GM19025 (cell line): ENCODE measurements at regions not wholly inside any gene's neighbourhood (a gene's known extent, or its start where the extent isn't known, plus 50 kb on each side); places are given as distances from the start of the nearest gene placed in this dataset.

Source experiments
- ATAC-seq: cut with Tn5 transposase; IDR thresholded peaks from one replicate; pipeline ENCODE4 v1.9.1; 2021; ENCODE audit warnings: mild to moderate bottlenecking, low read depth, moderate library complexity; ENCODE audit not compliant: unreplicated experiment

DNA sequence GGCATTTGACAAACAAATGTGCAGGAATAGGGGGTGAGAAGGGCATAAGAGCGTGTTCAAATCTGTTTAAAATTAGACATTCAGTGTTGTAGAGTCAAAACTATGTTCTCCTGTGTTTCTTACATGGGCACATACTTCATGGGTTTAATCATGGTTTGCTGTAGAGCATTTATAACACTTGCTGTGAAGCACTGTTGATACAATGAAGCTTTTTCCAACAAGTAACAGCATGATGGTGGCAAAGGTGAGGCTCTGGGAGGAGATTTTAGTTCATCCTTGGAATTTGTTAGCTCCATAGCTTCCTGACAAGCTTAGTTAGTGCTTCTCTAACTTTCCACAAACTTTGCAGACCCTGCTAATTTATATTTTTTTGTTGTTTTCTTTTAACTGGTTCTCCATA, 900.7 kb downstream of the TFAP2A start:
- no peak for ATAC-seq

- no peak for ATAC-seq
Measured at GRCh38 chr6:9511157-9511556, 903.7 kb downstream of the TFAP2A start.

GRCh38 chr6:9507136-9507895, 907.6 kb downstream of the TFAP2A start:
- no peak for ATAC-seq

- ATAC-seq, result no peak
Measured at GRCh38 chr6:9504191-9504590, 910.7 kb downstream of the TFAP2A start.

GRCh38 chr6:9503111-9503761, 911.6 kb downstream of the TFAP2A start:
- no peak for ATAC-seq

DNA sequence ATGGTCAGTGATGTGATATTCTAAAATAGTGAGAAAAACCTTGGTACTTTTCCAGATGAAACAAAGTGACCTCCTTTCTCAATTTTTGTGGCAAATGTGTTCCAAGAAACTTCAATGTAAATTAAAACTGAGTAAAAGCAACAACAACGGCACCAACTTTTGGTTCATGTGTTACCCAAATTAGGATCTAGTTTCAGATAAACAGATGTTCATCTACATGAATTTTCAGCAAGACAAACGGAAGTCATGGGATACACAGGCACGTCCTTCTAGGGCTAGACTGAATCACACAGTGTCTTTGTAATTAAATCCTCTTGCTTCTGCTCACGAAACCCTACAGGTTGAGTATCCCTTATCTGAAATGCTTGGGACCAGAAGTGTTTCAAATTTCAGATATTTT, 915.2 kb downstream of the TFAP2A start:
- ATAC-seq, result no peak

GRCh38 chr6:9496837-9497236, 918.0 kb downstream of the TFAP2A start:
- no peak for ATAC-seq

DNA sequence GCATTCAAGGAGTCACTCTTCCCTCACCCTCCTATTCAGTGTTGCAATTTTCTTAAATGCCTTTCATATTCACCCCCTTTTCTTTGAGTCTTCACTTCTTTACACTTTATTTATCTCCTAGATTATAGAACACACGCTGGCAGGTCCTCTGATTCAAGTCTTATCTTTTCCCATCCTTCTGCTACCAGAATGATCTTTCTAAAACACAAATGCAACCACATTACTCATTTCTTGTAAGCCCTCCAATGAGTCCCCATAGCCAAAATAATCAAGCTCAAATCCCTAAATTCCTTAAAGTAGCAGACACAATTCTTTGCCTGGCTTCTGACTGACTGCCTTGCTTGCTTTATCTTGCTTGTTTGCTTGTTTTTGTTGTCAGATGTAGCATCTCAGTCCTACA, 920.0 kb downstream of the TFAP2A start:
- no peak for ATAC-seq

DNA sequence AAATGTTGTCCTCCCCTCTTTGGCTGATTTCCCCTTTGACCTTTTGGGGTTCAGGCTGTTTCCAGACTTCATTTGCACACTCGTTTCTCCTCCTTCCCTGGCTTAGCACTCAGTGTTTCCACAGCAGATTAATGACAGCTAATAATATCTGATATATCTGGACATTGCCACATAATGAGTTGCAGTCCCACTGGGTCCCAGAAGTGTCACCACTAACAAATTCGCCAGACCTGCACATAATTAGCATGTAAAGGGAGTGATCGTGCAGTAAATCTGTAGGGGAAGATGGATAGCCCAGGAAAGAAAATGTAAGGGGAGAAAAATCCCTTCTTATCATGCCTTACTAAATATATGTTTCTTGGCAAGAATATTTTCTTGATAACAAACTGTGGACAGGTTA, 922.1 kb downstream of the TFAP2A start:
- ATAC-seq, result no peak

DNA sequence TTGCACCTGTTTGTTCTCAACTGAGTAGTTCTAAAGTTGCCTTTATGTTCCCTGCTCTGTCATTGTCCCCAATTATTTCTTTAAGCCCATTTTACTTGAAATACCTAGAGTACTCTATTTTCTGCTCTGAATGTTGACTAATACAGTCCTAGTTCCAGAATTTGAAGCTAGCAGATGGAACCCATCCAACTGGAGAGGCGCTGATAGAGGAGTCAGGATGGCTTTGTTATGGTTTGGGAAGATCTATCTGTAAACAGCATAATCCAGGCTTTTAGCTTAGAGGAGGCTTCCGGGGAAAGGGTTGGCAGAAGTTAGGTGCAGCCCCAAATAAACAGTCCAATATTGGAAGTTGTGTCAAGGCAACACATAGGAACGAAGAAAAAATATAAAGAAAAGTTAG, 927.7 kb downstream of the TFAP2A start:
- no peak for ATAC-seq

- no peak for ATAC-seq
Measured at GRCh38 chr6:9485992-9486391, 928.9 kb downstream of the TFAP2A start.

DNA sequence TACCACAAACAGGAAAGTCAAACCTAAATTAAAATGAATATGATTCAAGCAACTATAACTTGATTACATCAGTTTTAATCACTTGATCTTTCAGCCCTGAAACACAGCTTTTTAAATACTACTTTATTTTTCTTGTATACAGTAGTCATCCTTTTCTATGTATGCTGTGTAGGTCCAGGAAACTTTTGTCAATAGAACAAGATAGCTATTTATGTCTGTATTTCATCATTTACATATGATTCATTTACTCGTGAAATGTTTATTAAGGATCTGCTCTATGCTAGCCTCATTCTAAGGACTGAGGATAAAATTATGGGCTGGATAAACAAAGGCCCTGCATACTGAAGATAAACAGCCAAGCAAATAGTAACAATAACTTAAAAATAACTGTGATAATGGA, 930.2 kb downstream of the TFAP2A start:
- no peak for ATAC-seq

GRCh38 chr6:9484091-9484490, 930.8 kb downstream of the TFAP2A start:
- ATAC-seq, result no peak

DNA sequence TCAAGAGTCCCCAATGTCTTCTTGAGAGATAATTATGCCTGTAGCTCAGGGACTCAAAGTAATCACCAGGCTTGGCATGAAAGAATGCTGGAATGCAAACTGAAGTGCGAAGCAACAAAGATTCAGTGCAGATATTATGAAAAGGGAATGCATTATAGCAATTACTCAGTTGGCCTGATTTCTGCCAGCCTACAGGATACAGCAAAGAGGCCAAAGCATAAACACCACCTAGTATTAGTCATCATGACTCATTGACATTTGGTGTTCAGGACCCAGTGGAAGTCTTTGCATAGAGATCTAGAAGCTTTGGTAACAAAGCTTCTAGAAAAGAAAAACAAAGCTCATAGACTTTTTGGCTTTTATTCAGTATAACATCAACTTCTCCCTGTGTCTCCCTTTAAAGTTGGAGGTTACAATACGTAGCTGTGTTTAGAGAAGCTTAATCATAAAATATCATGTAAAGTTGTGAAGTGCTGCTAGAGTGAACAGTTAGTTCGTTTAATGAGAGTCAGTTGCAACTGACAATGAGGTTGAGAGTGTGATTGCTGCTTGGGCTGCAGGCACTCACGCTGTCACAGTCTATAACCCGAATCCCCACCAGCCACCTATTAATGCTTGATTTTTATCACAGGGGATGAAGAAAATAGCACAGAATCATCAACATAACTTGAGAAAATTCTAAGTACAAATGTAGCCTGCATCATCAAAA, 932.7 kb downstream of the TFAP2A start:
- no peak for ATAC-seq

- no peak for ATAC-seq
Measured at GRCh38 chr6:9481292-9482029, 933.4 kb downstream of the TFAP2A start.

DNA sequence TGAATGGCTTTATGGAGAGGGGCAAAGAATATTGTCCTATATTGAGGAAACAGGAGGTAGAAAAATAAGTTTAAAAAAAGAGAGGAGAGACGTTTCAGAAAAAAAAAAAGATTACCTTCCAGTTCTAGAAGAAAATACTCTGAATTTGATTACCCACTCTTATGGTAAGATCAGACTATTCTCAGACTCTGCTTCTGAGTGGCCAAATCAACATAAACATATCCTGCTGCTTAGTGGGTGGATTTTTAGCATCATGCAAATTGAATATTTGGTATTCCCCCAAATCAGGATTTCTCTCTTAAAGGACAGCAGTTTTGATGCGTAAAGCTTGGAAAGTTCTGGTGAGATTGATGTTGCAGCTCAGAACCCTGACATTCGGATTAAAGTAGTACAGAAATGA, 946.6 kb downstream of the TFAP2A start:
- no peak for ATAC-seq

DNA sequence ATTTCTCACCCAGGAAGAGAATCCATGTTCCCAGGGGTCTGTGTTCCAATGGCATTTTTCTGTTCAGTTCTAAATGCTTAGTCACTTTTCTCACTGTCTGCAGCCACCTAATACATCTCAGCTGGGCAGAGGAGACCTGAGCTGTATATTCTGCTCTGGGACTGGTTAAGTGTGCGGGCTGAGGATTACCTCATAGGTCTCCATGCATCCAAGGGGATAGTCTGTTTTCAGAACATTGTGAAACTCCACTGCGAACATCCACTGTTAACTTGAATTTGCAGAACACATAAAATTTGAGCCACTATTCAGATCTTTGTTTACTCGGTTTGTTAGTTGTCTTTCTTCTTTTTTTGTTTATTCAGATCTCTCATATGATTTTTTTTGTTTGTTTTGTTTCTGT, 947.1 kb downstream of the TFAP2A start:
- no peak for ATAC-seq

GRCh38 chr6:9464583-9464982, 950.3 kb downstream of the TFAP2A start:
- no peak for ATAC-seq

GRCh38 chr6:9463311-9463710, 951.6 kb downstream of the TFAP2A start:
- ATAC-seq, result no peak

DNA sequence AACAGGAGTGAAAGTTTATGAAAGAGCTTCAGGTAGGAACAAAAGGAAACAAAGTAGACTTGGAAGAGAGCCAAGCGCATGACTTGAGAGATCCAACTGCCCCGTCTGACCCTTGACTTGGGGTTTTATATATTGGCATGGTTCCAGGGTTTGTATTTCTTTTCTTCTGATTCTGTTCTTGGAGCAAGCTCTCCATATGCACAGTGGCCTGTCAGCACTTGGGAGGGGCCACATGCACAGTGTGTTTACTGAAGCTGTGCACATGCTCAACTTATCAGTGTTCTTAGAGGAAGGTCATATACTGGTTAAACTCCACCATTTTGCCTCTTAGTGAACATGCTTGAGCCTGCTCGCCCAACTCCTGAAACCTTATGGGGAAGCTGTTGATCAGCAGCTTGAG, 953.7 kb downstream of the TFAP2A start:
- ATAC-seq, result no peak

GRCh38 chr6:9458424-9458823, 956.5 kb downstream of the TFAP2A start:
- no peak for ATAC-seq
